ENCODE measurements at regions not wholly inside any gene's neighbourhood (a gene's known extent, or its start where the extent isn't known, plus 50 kb on each side); places are given as distances from the start of the nearest gene placed in this dataset.
"Not testable (repeated sequence)": the region's sequence is repeated elsewhere in the genome, so short reads cannot be mapped to it uniquely, and the experiment has no call there.

DNA sequence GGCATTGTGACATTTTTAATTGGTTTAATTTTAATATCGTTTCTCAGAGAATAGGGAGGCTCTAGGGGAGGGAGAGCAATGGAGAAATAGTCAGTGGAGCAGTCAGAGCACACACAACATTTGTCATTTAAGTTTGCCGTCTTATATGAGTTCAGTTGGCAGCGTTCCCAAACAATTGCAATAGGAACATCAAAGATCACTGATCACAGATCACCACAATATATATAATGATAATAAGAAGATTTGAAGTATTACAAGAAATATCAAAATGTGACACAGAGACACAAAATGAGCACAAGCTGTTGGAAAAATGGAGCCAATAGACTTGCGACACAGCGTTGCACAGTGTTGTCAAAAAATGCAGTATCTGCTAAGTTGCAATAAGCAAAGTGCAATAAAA is 303.7 kb downstream of the CDH19 start:
- no peak for DNase-seq (ENCODE audit: low read depth in 3 of 3, low spot score in 2 of 3)

DNA sequence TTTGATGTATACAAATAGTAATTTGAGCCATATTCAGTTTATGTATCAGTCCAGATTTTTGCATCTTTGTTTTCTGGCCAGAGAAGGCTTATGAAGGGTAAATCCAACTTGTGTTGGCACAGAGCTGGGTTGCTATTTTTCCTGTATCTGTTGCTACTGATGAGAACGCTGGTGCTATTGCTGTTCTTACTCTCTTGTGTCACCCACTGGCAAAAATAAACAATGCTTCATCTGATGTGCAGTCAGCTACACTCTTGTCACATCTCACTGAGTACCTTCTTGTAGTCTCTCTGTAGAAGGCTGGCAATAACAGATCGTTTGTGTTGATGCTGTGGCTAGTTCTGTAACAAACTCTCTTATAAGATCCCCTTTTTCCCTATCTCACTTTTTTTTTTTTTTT is 323.4 kb downstream of the CDH19 start:
- DNase-seq (ENCODE audit: low read depth in 3 of 3, low spot score in 2 of 3): no peak

DNA sequence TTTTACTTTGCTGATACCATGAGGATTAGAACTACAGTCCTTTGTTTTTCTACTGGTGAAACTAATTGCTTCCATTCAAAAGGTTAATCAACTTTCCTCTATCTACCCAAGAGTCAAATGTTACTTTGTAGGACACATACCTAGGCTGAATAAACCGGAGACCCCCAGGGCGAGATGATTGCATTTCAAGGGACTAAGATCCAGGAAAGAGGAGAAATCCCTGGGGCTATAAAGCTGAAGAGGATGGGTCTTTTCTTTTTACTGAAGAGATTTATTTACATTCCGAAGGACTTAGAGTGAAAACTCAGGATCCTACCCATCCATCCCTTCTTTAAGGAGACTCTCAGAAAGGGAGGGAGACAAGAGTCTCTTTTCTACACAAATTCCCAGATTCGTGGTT is 331.9 kb downstream of the CDH19 start:
- DNase-seq (ENCODE audit: low read depth in 3 of 3, low spot score in 2 of 3): no peak

DNA sequence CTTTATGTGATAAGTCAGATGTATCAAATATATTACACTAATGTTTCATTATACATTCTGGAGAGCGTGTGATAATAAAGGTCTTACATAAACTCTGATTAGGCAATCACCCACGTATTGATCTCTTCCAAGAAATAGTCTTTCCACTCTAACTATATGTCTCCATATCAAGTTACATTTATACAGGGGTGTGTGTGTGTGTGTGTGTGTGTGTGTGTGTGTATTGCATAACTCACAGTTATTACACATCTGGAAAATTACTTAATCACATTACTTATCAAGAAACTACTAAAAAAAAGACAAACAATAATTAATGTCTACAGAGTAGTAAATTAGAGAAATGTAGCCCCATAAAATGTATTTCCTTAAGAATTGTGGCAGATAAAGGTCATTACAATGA is 339.8 kb downstream of the CDH19 start:
- DNase-seq (ENCODE audit: low read depth in 3 of 3, low spot score in 2 of 3): no peak

DNA sequence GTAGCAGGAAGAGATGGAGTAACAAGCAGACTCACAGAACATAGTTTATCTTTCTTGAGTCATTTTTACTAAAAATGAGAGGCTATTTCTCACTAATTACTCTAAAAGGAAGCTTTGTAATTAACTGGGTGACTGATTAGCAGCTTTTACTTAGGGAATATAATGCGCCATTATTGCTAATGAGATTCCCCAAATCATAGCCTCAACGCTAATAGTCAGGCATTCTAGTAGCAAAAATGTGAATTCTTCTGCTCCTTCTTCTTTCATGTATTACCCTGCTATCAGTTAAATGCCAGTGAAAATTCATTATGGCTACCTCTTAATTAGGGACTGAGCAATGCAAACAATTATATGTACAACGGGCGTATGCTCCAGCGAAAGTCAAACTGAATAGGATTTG is 349.8 kb downstream of the CDH19 start:
- no peak for DNase-seq (ENCODE audit: low read depth in 3 of 3, low spot score in 2 of 3)

DNA sequence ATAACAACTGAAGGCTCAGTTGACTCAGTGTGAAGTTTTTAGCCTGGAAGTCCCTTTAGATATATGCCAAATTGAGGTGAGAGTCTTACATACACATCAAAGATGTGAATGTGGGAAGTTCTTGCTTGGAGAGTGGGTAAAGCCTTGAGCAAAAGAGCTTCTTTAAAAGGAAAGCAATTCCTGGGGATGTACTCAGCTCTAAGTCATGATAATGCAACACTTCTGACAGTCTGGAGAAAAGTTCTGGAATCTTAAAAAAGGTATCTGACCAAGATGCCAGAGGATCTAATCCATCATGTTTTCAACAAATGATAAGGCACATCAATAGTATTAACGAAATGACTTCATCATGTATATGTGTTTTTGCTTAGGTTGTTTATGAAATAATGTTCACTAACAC is 351.2 kb downstream of the CDH19 start:
- no peak for DNase-seq (ENCODE audit: low read depth in 3 of 3, low spot score in 2 of 3)

DNA sequence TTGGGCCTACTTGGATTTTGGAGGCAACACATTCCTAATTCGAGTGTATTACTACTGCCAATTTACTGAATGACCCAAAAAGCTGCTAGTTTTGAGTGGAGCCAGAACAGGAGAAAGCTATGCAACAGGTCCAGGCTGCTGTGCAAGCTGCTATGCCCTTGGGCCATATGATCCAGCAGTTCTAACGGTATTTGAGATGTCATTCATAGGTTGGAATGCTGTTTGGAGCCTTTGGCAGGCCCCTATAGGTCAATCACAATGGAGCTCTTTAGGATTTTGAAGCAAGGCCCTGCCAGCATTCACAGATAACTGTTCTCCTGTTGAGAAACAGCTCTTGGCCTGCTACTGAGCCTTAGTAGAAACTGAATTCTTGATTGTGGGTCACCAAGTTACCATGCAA is 368.7 kb downstream of the CDH19 start:
- DNase-seq (ENCODE audit: low read depth in 3 of 3, low spot score in 2 of 3): no peak

DNA sequence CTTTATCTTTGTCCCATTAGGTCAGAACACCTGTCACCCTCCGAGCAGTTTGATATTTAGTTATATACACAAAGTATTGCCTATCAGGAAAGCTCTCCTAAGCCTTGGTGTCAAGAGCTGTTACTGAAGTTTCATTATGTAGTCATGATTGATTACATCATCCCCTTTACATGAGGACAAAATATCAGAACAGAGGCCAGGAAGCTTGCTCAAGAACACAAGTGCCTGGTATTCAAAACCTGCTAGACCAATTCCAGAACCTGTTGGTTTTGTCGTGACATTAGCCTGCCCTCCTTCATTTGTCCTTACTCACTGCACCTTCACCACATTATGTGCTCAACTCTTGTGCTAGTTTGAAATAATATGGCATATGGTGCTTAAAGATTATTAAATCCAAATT is 377.1 kb downstream of the CDH19 start:
- DNase-seq (ENCODE audit: low read depth in 3 of 3, low spot score in 2 of 3): no peak

DNA sequence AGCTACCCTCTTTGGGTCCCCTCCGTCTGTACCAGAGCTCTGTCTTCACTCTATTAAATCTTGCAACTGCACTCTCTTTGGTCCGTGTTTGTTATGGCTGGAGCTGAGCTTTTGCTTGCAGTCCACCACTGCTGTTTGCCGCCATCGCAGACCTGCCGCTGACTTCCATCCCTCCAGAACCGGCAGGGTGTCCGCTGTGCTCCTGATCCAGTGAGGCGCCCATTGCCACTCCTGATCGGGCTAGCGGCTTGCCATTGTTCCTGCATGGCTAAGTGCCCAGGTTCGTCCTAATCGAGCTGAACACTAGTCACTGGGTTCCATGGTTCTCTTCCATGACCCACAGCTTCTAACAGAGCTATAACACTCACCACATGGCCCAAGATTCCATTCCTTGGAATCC is 380.6 kb downstream of the CDH19 start:
- not testable (repeated sequence) for DNase-seq (ENCODE audit: low read depth in 3 of 3, low spot score in 2 of 3)

DNA sequence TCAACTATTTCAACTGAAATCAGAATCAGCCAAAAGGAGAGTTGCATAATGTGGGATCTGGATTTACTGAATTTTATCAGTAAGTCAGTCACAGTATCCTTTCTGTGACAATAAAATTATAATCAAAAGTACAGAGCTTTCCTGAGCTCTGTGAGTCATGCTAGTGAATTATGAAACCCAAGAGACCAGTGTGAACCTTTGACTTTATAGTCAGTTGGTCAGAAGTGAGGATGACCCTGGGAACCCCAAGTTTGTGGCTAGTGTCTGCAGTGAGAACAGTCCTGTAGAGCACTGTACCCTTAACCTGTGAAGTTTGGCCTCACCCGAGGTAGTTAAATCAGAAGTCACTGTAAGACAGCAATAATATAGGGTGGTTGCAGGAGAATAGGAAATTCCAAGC is 381.7 kb downstream of the CDH19 start:
- DNase-seq (ENCODE audit: low read depth in 3 of 3, low spot score in 2 of 3): no peak

DNA sequence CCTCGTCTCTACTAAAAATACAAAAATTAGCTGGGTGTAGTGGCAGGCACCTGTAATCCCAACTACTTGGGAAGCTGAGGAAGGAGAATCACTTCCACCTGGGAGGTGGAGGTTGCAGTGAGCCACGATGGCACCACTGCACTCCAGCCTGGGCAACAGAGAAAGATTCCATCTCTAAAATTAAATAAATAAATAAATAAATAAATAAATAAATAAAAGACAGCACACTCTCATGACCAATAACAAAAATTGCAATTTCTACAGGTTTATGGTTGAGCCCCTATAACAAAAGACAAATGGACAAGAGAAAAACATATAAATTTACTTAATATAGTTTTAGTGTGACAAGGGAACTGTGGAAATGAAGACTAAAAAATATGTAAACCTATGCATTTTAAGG is 384.1 kb downstream of the CDH19 start:
- DNase-seq (ENCODE audit: low read depth in 3 of 3, low spot score in 2 of 3): no peak

DNA sequence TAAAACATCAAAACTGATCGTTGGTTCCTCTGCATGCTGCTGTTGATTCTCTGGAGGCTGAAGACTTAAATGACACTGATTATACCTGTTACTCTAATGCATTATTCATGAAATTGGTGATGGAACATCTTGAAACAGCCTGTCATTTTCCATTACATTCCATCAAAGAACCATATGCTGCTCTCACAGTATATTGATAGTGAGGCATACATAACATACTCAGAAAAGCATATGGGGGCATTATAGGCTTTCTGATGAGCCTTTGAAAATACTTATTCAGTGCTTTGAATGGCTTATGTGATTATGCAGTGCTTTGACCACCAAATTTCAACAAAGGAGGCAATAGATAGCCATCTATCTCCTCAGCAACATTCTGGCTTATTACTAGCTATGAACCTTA is 392.1 kb downstream of the CDH19 start:
- no peak for DNase-seq (ENCODE audit: low read depth in 3 of 3, low spot score in 2 of 3)

DNA sequence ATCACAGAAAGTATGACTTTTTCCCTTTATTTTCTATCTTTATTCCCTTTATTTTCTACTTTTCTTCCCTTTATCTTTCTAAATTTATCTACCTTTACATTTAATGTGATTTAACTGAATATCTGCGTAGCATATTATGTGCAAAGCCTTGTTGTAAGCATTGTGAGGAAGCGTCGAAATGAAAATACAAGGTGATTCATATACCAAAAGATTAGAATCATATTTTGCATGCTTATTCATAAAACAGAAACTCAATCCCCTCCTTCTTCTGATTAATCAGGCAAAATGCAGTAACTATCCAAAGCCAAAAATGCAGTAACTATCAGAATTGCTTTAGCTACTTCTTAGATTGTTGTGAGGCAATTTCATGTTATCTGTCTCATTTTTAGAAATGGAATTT is 393.0 kb downstream of the CDH19 start:
- DNase-seq (ENCODE audit: low read depth in 3 of 3, low spot score in 2 of 3): no peak

DNA sequence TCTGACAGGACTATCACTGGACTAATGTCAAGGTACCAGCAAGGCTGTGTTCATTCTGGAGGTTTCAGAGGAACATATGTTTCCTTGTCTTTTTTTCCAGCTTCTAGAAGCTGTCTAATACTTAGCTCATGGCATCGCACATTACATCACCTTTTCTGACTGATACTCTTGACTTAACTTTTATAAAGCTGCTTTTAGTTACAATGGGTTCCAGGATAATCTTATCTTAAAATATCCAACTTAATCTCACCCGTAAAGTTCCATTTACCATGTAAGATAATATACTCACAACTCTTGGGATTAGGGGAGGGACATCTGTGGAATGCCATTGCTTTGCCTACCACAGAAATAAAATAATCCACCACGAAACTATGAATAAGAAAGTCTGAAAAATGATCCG is 394.2 kb downstream of the CDH19 start:
- DNase-seq (ENCODE audit: low read depth in 3 of 3, low spot score in 2 of 3): no peak

DNA sequence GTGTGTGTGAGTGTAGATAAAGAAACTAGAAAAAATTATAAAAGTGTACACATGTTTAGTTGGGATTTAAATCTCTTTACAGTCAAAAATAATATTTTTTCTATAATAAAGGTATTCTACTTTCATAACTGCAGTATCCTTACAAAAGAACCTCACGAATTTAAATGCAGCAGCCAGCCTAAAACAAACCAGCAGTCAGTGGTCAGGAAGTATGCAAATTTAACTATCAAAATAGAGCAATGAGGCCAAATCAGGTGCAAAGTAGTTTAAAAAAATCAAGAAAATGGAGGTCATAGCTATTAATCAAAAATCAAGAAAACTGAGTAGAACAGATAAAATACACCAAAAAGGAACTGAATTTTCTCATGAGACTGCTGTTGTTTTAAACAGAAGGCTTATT is 407.1 kb downstream of the CDH19 start:
- DNase-seq (ENCODE audit: low read depth in 3 of 3, low spot score in 2 of 3): no peak

DNA sequence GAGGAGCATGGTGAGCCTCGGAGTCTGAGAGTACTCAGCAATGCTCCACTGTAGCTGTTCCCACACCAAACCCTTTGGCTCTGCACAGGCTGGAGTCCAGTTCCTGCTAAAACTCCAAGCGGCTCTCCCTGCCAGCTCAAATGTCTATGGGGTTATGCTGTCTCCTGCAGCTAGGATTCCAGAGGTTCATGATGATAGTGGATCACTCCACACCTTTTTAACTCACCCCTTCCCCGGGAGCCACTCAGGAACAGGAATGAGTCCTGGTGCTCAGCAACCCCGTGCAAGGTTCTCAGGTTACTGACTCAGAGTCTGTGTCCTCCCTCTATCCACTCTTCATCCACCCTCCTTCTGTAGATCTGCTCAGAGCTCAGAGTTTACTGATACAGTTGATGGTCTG is 410.0 kb downstream of the CDH19 start:
- no peak for DNase-seq (ENCODE audit: low read depth in 3 of 3, low spot score in 2 of 3)

DNA sequence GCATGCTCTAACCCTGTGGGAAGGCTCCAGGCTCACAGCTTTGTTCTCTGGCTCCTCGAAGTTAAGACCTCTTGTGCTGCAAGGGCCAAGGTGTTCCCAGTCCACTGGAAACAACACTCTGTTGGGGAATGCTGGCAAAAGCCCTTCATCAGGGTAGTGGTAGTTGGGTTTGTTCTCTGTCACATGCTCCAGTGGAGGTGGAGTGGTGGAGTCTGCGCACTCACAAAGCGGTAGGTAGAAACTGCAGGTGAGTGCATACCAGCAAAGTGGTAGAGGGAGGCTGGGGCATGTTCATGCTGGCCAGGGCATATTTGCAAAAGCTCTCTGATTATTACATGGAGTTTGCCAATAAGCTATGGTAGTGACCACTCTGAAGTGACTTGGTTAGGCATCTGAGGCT is 410.5 kb downstream of the CDH19 start:
- DNase-seq (ENCODE audit: low read depth in 3 of 3, low spot score in 2 of 3): no peak

DNA sequence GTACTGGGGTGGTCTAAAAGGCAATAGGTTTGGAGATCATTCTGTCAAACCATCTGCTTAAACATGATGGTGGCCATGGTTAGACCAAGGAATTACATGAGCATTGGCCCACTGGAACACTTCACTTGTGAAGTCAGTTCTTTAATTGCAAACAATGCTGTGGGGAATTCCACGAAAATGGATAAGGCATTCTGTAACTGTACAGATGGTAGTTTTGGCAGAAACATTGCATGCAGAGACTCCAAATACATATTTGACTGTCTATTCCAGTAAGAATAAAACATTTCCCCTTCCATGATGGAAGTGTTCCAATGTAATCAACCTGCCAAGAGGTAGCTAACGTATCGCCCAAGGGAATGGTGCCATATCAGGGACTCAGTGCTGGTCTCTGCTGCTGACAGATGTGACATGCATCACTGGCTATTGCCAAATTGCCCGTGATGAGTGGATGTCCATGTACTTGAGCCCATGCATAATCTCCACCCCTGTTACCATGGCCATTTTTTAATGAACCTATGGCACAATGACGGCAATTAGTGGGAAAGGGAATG is 417.9 kb downstream of the CDH7 start:
- DNase-seq (ENCODE audit: low read depth in 3 of 3, low spot score in 2 of 3): no peak

DNA sequence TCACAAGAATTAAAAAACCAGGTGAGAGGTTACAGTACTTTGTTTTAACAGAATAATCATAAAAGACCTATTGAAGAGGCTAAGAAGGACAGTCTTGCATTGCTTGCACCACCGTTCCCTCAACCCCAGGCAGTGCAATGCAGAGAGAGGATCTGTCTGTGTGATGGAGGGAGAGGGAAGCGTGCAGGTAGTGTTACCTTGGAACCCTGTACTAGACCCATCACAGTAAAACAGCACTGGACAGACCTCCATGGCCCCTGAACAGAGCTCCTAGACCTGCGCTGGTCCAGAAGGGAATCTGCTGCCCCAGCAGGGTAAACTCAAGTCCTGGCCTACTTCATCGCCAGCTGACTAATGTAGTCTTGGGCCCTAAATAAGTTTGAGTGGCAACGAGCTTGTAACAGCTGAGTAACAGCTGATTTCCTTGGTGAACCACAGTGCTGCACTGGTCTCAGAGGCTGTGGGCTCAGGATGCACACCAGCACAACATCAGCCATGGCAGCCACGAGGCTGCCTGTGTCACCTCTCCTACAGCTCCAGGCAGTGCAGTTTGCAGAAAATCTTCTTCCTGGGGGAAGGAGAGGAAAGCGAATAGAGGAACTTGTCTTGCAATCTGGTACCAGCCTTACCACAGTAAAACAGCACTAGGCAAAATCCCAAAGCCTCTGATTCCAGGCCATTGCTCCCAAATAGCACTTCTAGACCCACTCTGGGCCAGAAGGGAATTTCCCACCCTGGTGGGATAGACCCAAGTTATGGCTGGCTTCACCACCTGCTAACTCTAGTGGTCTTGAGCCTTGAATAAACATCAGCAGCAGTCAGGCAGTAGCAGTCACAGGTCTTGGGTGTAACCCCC is 417.2 kb downstream of the CDH7 start:
- DNase-seq (ENCODE audit: low read depth in 3 of 3, low spot score in 2 of 3): no peak

DNA sequence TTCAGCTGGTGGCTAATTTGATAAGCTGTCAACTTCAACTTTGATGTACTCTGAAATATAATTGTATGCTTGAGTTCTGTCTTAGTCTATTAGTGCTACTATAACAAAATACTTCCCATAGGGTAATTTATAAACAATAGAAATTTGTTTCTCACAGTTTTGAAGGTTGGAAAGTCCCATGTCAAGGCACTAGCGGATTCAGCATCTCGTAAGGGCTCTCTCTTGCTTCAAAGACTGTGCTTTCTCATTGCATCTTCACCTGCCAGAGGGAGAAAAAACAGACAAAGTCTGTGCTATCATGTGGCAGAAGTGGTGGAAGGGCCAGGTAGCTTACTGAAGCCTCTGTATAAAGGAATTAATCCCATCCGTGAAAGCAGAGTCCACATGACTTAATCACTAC is 409.2 kb downstream of the CDH7 start:
- DNase-seq (ENCODE audit: low read depth in 3 of 3, low spot score in 2 of 3): no peak

DNA sequence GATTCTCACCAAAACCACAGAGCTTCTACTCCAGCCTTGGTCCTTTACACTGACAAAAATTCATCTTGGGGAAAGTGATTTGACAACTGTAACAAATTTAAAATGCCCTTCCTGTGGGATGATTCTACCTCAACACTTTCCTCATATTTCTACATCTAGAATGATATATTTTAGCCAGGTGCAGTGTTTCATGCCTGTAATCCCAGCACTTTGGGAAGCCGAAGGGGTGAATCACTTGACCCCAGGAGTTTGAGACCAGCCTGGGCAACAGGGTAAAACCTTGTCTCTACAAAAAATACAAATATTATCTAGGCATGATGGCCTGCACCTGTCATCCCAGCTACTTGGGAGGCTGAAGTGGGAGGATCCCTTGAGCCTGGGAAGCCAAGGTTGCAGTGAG is 408.6 kb downstream of the CDH7 start:
- DNase-seq (ENCODE audit: low read depth in 3 of 3, low spot score in 2 of 3): no peak

DNA sequence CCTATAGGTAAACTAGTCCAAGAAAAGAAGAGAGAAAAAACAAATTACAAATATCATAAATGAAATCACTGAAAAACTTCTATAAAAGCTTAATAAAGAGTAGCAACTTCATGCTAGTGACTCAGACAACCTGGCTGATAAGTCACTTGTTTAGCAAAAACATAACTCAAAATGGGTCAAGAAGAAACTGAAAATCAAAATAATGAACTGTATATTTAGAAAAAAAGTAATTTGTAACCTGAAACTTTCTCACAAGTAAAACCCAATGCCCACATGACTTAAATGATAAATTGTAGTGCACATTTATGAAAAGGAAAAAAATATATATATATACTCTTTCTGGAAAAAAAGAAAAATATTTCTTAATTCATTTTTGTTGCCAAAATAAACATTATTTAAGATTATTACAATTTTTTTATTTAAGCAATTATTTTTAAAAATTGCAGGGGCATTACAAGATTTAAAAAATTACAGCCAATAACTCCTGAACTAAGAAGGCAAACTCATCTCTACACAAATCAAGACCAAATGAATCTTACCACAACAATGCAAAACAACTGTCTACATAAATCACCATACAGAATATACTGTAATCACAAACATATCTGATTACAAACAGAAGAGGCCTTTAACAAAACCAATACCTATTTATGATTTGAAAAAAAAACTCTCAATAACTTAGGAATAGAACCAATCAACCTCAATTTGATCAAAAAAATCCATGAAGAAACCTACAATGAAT is 406.3 kb downstream of the CDH7 start:
- DNase-seq (ENCODE audit: low read depth in 3 of 3, low spot score in 2 of 3): no peak

All from right renal cortex interstitium (tissue), 3 donors.